K562 (cell line): ENCODE measurements at regions not wholly inside any gene's neighbourhood (a gene's known extent, or its start where the extent isn't known, plus 50 kb on each side); places are given as distances from the start of the nearest gene placed in this dataset.

Source experiments
- CBFA2T3 ChIP-seq: fragments of 450-650 bp; IDR thresholded peaks from 2 replicates; pipeline ENCODE4 v1.6.1; 2017
- CLOCK ChIP-seq: fragments of 250-450 bp; sonication (Bioruptor Pico); IDR thresholded peaks from 2 replicates; pipeline ENCODE4 v1.4.0; 2020; ENCODE audit warnings: mild to moderate bottlenecking, moderate library complexity, borderline replicate concordance
- ESRRB ChIP-seq: fragments of 250-450 bp; sonication (Bioruptor Pico); IDR thresholded peaks from 2 replicates; pipeline ENCODE4 v1.5.0; 2020; ENCODE audit warnings: mild to moderate bottlenecking, moderate library complexity, borderline replicate concordance
- FOS ChIP-seq: IDR thresholded peaks from 3 replicates; pipeline ENCODE4 v1.6.1; 2011; ENCODE audit not compliant: insufficient read length; ENCODE audit errors: extremely low read depth
- HDAC3 ChIP-seq: fragments of 450-650 bp; IDR thresholded peaks from 2 replicates; pipeline ENCODE4 v1.6.1; 2018; ENCODE audit warnings: borderline replicate concordance, mild to moderate bottlenecking, moderate library complexity; ENCODE audit not compliant: partially characterized antibody
- HES1 ChIP-seq: fragments of 450-650 bp; IDR thresholded peaks from 2 replicates; pipeline ENCODE4 v1.6.1; 2016; ENCODE audit warnings: low read depth, mild to moderate bottlenecking, moderate library complexity
- HINFP ChIP-seq: fragments of 450-650 bp; conservative IDR thresholded peaks from 2 replicates; pipeline ENCODE4 v1.6.1; 2016; ENCODE audit warnings: missing genetic modification characterization, low read depth, mild to moderate bottlenecking, control low read depth, missing compliant biosample characterization
- HMG20B ChIP-seq: fragments of 250-450 bp; sonication (Bioruptor Pico); IDR thresholded peaks from 2 replicates; pipeline ENCODE4 v1.5.0; 2021; ENCODE audit warnings: mild to moderate bottlenecking
- HSF4 ChIP-seq: fragments of 250-450 bp; sonication (Bioruptor Pico); IDR thresholded peaks from 2 replicates; pipeline ENCODE4 v2.1.2; 2022; ENCODE audit warnings: mild to moderate bottlenecking, moderate library complexity, borderline replicate concordance
- MYNN ChIP-seq, 2 experiments: sonication (generic); formaldehyde crosslinking in 1 of 2; IDR thresholded peaks; 2 replicates each; pipeline versions ENCODE4 v1.5.0 to v1.6.1; 2016 to 2020; ENCODE audit warnings: antibody characterized with exemption in 1 of 2, missing genetic modification reagents in 1 of 2
- NELFE ChIP-seq: IDR thresholded peaks from 2 replicates; pipeline ENCODE4 v1.6.1; 2011; ENCODE audit warnings: mild to moderate bottlenecking; ENCODE audit not compliant: insufficient read depth, insufficient read length
- NFIX ChIP-seq: fragments of 250-450 bp; sonication (Bioruptor Pico); IDR thresholded peaks from 2 replicates; pipeline ENCODE4 v1.4.0; 2020; ENCODE audit warnings: low read depth, mild to moderate bottlenecking, moderate library complexity
- PML ChIP-seq: IDR thresholded peaks from 2 replicates; pipeline ENCODE4 v1.6.1; 2012; ENCODE audit warnings: low read length, inconsistent platforms
- POU5F1 ChIP-seq: fragments of 150-350 bp; IDR thresholded peaks from 2 replicates; pipeline ENCODE4 v1.6.1; 2014; ENCODE audit warnings: borderline replicate concordance, low read length, low read depth, mild to moderate bottlenecking; ENCODE audit not compliant: partially characterized antibody
- PRPF4 ChIP-seq: fragments of 200-400 bp; formaldehyde crosslinking; IDR thresholded peaks from one replicate; pipeline ENCODE4 v1.6.1; 2017; ENCODE audit warnings: low read length, low read depth, mild to moderate bottlenecking; ENCODE audit not compliant: insufficient read depth, poor library complexity, severe bottlenecking
- TFAM ChIP-seq: fragments of 250-450 bp; sonication (Bioruptor Pico); conservative IDR thresholded peaks from 2 replicates; pipeline ENCODE4 v1.5.0; 2021; ENCODE audit warnings: mild to moderate bottlenecking, moderate library complexity
- UBTF ChIP-seq, 2 experiments: IDR thresholded peaks; 2 replicates each; pipeline ENCODE4 v1.6.1; 2012; ENCODE audit warnings: improper control_type of control experiment in 2 of 2, low read depth in 2 of 2, low read length in 2 of 2, borderline replicate concordance in 1 of 2
- USF1 ChIP-seq: sonication (generic); formaldehyde crosslinking; IDR thresholded peaks from 2 replicates; pipeline ENCODE4 v1.9.0; 2022; ENCODE audit warnings: mild to moderate bottlenecking, missing genetic modification reagents
- ZNF311 ChIP-seq: fragments of 250-450 bp; sonication (Bioruptor Pico); IDR thresholded peaks from 2 replicates; pipeline ENCODE4 v1.4.0; 2020; ENCODE audit warnings: mild to moderate bottlenecking, moderate library complexity
- ZNF445 ChIP-seq: fragments of 250-450 bp; sonication (Bioruptor Pico); IDR thresholded peaks from 2 replicates; pipeline ENCODE4 v1.4.0; 2020; ENCODE audit warnings: low read depth, mild to moderate bottlenecking, moderate library complexity

- TF ChIP-seq POU5F1 (no peak), CBFA2T3 (peak; percentile 90), HMG20B (CRISPR knock-in tag) (no peak), HINFP (tag) (no peak), HDAC3 (no peak), ESRRB (CRISPR knock-in tag) (no peak), TFAM (CRISPR knock-in tag) (no peak), FOS (no peak), ZNF311 (no peak), UBTF (IDR thresholded peaks at IDR 0.05; ENCODE audit: borderline replicate concordance in 1 of 2, low read depth in 2 of 2, low read length in 2 of 2) (no peak), ZNF445 (CRISPR knock-in tag) (no peak), MYNN (IDR thresholded peaks at IDR 0.05) (peak; percentile 79; the same call in 1 of the 2 replicates), MYNN (CRISPR knock-in tag; IDR thresholded peaks at IDR 0.05) (no peak), NFIX (CRISPR knock-in tag) (no peak), USF1 (CRISPR knock-in tag) (no peak), PRPF4 (no peak), CLOCK (no peak), HSF4 (CRISPR knock-in tag) (no peak), HES1 (no peak), PML (peak; percentile 75; the same call in 1 of the 2 replicates), NELFE (no peak)
Observed at GRCh38 chr14:22715186-22715812, 51.2 kb upstream of the OXA1L start (continued).
